Astrocyte of the cerebellum (primary cell): ENCODE measurements at regions not wholly inside any gene's neighbourhood (a gene's known extent, or its start where the extent isn't known, plus 50 kb on each side); places are given as distances from the start of the nearest gene placed in this dataset.

ENCODE experiments used
- DNase-seq: peaks from one replicate; pipeline ENCODE4 v3.0.0-alpha.2; 2011; ENCODE audit warnings: low read depth
- H3K4me3 ChIP-seq: 2 replicates; pipeline ENCODE4 v1.5.1; 2011; ENCODE audit warnings: mild to moderate bottlenecking, low read depth, low read length, moderate library complexity
- in situ Hi-C: cut with HindIII; loops from 2 replicates; pipeline ENCODE4 v1.10.0; 2017; ENCODE audit warnings: low sequenced_read_pairs
- TF ChIP-seq, protein P1 (sequence below): IDR thresholded peaks from 2 replicates; pipeline ENCODE4 v1.5.1; 2012; ENCODE audit warnings: low read length, low read depth, moderate library complexity, mild to moderate bottlenecking; ENCODE audit errors: missing control alignments

DNA sequence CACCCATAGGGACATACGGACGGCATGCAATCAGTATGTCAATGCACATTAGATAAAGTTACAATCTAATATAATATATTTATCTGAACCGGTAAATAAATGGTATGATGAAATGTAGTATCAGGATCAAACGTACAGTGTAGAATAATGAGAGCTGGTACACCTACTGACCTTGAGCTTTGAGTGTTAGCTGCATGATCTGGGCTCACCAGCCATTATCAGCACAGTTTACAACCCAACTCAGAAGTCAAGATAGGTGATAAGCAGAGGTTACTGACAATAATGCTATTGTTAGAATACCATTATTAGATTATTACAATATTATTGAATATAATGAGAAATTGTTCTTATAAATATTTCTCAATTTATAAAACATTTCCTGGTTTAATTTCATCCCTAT is 103.0 kb upstream of the ESRRG start:
- no peak for DNase-seq
- no peak overlapping the region for H3K4me3 ChIP-seq
- TF ChIP-seq, protein P1, sequence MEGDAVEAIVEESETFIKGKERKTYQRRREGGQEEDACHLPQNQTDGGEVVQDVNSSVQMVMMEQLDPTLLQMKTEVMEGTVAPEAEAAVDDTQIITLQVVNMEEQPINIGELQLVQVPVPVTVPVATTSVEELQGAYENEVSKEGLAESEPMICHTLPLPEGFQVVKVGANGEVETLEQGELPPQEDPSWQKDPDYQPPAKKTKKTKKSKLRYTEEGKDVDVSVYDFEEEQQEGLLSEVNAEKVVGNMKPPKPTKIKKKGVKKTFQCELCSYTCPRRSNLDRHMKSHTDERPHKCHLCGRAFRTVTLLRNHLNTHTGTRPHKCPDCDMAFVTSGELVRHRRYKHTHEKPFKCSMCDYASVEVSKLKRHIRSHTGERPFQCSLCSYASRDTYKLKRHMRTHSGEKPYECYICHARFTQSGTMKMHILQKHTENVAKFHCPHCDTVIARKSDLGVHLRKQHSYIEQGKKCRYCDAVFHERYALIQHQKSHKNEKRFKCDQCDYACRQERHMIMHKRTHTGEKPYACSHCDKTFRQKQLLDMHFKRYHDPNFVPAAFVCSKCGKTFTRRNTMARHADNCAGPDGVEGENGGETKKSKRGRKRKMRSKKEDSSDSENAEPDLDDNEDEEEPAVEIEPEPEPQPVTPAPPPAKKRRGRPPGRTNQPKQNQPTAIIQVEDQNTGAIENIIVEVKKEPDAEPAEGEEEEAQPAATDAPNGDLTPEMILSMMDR: no peak
- in situ Hi-C loops: no loop called here

DNA sequence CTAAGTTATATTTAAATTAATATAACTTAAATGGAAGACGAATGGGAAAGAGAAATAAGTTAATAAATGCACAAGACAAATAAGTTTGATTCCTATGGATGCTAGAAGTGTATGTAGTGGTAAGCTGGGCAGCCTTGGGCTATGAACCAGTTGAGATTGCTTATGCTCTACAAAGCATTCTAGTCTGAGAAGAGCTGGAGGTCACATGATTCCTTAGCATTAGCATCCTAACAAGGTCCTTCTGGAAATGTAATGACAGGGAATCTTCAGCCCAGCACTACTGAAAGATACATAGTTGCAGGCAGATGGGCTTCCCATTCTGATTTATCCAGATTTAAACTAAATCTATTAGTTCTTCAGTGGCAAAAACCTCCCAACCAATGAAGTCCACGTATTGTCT is 102.3 kb upstream of the ESRRG start:
- in situ Hi-C loops: no loop called here
- TF ChIP-seq, protein P1: no peak

DNA sequence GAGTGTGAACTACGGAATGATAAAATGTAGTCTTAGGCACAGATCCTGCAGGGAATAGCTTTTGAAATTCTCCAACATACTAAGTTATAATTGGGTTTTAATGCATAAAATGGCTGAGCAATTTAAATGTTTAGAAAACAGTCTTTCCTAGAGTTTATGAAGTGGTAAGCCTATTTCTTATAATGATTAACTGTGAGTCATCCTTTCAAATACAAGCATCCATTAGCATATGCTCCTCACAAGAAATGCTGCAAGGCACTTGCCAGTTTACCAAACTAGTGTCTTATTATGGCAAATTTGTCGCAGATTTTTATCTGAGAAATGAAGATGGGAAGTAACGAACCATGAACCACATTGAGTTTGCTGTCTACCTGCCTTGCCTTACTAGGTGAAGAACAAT is 101.3 kb upstream of the ESRRG start:
- TF ChIP-seq, protein P1: no peak
- in situ Hi-C loops: no loop called here
- no peak for DNase-seq
- no peak overlapping the region for H3K4me3 ChIP-seq

More for the DNA sequence above, 102.3 kb upstream of the ESRRG start:
- no peak for DNase-seq
- no peak overlapping the region for H3K4me3 ChIP-seq

DNA sequence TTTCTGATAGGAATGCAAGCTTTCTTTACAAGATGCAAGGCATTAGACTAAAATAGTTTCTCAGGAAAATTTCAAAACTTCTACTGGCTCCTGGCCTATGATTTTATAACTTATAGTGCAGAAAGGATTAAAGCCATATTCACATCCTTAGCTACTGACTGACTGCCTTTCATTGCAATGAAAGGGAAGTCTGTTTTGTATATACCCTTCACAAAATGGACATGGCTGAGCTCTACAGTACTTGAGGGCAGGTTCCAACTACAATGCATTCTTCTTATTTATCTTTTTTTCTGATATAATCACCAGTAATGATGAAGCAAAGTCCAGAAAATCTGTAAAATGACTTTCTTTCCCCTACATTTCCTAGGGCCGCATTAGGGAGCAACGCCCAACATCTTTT is 100.5 kb upstream of the ESRRG start:
- in situ Hi-C loops: no loop called here
- no peak overlapping the region for H3K4me3 ChIP-seq

DNA sequence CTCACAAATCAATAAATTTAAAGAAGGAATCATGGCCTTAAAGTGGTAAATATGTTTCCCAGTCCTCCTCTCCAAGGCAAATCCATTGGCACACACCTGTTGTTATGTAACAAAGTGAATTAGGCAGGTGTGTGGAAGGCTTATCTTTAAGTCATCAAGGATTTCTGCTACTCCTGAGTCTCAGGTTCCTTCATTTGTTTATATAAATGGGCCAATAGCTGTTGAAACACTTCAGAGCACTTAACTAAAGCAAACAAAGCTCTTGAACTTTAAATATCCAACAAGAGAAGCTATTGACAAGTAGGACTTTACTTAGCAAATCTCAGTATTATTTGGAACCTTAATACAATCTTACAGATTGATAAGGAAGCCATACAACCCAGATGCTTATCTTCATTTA is 99.3 kb upstream of the ESRRG start:
- TF ChIP-seq, protein P1: no peak
- in situ Hi-C loops: no loop called here
- DNase-seq: no peak
- no peak overlapping the region for H3K4me3 ChIP-seq

More for the DNA sequence above, 100.5 kb upstream of the ESRRG start:
- no peak for DNase-seq
- TF ChIP-seq, protein P1: no peak

DNA sequence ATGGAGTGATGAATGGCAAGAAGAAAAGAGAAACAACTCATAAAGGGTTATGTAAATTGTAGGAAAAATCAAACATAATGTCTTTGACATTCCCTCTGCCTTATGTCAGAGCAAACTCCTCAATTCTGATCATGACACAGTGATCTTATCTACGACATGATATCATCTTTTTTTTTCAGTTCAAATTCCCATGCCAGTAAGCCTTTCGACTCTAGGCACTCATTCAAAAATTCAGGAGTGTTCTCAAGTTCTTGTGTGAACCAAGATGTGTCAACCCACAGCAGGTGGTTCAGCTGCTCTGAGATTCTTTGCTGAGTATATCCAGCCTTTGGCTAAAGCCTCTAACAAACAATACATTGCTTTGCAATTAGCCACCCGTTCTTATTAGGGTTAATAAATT is 97.1 kb upstream of the ESRRG start:
- in situ Hi-C loops: no loop called here

More for the DNA sequence above, 97.1 kb upstream of the ESRRG start:
- no peak overlapping the region for H3K4me3 ChIP-seq
- peak; percentile 65 for DNase-seq
- TF ChIP-seq, protein P1: no peak
